ENCODE measurements at regions not wholly inside any gene's neighbourhood (a gene's known extent, or its start where the extent isn't known, plus 50 kb on each side); places are given as distances from the start of the nearest gene placed in this dataset.

GRCh38 chr22:49063545-49063890 is 764.2 kb downstream of the BRD1 start:
- no peak overlapping the region for H3K18ac ChIP-seq (ENCODE audit: low read depth, low read length)
- no peak for DNase-seq
- H2BK5ac ChIP-seq (ENCODE audit: low read depth, low read length, poor library complexity, severe bottlenecking): no peak overlapping the region
- no peak overlapping the region for H3K4me3 ChIP-seq (ENCODE audit: insufficient read depth, low read depth, low read length)
- no peak overlapping the region for H4K5ac ChIP-seq (ENCODE audit: low read depth, low read length)
- POLR2A ChIA-PET (ENCODE audit: unreplicated experiment): no interaction called here
- TF ChIP-seq POLR2A (IDR thresholded peaks at IDR 0.05; ENCODE audit: low read depth, low read length) (no peak), RCOR1 (IDR thresholded peaks at IDR 0.05; ENCODE audit: insufficient replicate concordance, low read length) (no peak), CTCF (conservative IDR thresholded peaks at IDR 0.05; ENCODE audit: low read depth, low read length) (no peak), RAD21 (IDR thresholded peaks at IDR 0.05; ENCODE audit: low read length) (no peak), SMC3 (IDR thresholded peaks at IDR 0.05; ENCODE audit: low read depth, low read length) (no peak), RFX5 (IDR thresholded peaks at IDR 0.05; ENCODE audit: low read depth, low read length) (no peak)
- no peak overlapping the region for H3K9ac ChIP-seq (ENCODE audit: low read depth, low read length)
- H3K9me1 ChIP-seq (ENCODE audit: insufficient read depth, low read length): no peaks in the 10 kb centered on the region
- H3K79me1 ChIP-seq (ENCODE audit: low read depth in 1 of 2, low read length in 2 of 2): no peaks in the 10 kb centered on the region
- no peak overlapping the region for H3K4ac ChIP-seq (ENCODE audit: low read depth, low read length)
- in situ Hi-C loops (cut with MboI; ENCODE audit: low sequenced_read_pairs): no loop called here
- H3K27me3 ChIP-seq (ENCODE audit: control insufficient read depth, insufficient read depth, low read length): no peaks in the 10 kb centered on the region
- H2BK120ac ChIP-seq (ENCODE audit: low read depth, low read length): no peak overlapping the region
- ATAC-seq (ENCODE audit: low read depth): no peak
- H4K20me1 ChIP-seq (ENCODE audit: insufficient read depth, low read length): no peaks in the 10 kb centered on the region
- H2AK9ac ChIP-seq (replicated peaks; ENCODE audit: low read depth, low read length, poor library complexity): no peak overlapping the region
- no peak overlapping the region for H4K8ac ChIP-seq (ENCODE audit: low read depth in 2 of 2, low read length in 2 of 2)
- peaks cover 25% of the 10 kb centered on the region for H3K9me3 ChIP-seq (ENCODE audit: control insufficient read depth, insufficient read depth, low read length)
- no peak overlapping the region for H3K4me2 ChIP-seq (ENCODE audit: low read depth, low read length)
- H2AFZ ChIP-seq (replicated peaks; ENCODE audit: low read length, poor library complexity): no peak overlapping the region
- no peak overlapping the region for H2BK15ac ChIP-seq (ENCODE audit: low read depth, low read length)
- H3K36me3 ChIP-seq (ENCODE audit: control insufficient read depth, insufficient read depth, low read length): no peaks in the 10 kb centered on the region
- dilution Hi-C loops (cut with HindIII; ENCODE audit: low sequenced_read_pairs, unreplicated experiment): no loop called here
- no peak overlapping the region for H3K23ac ChIP-seq (ENCODE audit: low read depth, low read length)
- no TSS peak for BruUV-seq (replicated peaks)
- CTCF ChIA-PET: no interaction called here
- H2BK20ac ChIP-seq (ENCODE audit: low read depth, low read length): no peak overlapping the region
- no peak overlapping the region for H4K91ac ChIP-seq (ENCODE audit: insufficient read depth, low read depth, low read length)
- H3K14ac ChIP-seq (replicated peaks; ENCODE audit: low read depth, low read length): no peak overlapping the region
- no CpG with 5 or more reads among the region's 4 CpGs for WGBS, 2 experiments (ENCODE audit: extremely low coverage in 2 of 2, insufficient read length in 1 of 2)
- H3K27ac ChIP-seq (ENCODE audit: insufficient read depth, low read length): no peak overlapping the region
- H2AK5ac ChIP-seq (ENCODE audit: low read depth, low read length): no peak overlapping the region
- H3K4me1 ChIP-seq (ENCODE audit: control insufficient read depth, insufficient read depth, low read length): no peaks in the 10 kb centered on the region
- no peak overlapping the region for H3K56ac ChIP-seq (ENCODE audit: extremely low read depth, insufficient read depth, low read length)
- intact Hi-C loops (cut with micrococcal nuclease): no loop called here

Data from IMR-90 (cell line).